SW 1271 (cell line): ENCODE measurements at regions not wholly inside any gene's neighbourhood (a gene's known extent, or its start where the extent isn't known, plus 50 kb on each side); places are given as distances from the start of the nearest gene placed in this dataset.

Experiments
- DNase-seq, 2 experiments: peaks; one replicate each; lab custom pipeline; 2025; lab: John Stamatoyannopoulos, UW

GRCh38 chr20:61050336-61050890 is 201.6 kb upstream of the CDH4 start:
- no peak for DNase-seq

GRCh38 chr20:61052195-61052750 is 199.8 kb upstream of the CDH4 start:
- DNase-seq: no peak

- no peak for DNase-seq
Observed at GRCh38 chr20:61052776-61053442, 199.2 kb upstream of the CDH4 start.

- no peak for DNase-seq
Observed at GRCh38 chr20:61053487-61053886, 198.6 kb upstream of the CDH4 start.

GRCh38 chr20:61053889-61054288 is 198.2 kb upstream of the CDH4 start:
- no peak for DNase-seq

- DNase-seq: no peak
Observed at GRCh38 chr20:61054411-61054810, 197.7 kb upstream of the CDH4 start.

GRCh38 chr20:61055180-61056010 is 196.7 kb upstream of the CDH4 start:
- no peak for DNase-seq

- DNase-seq: no peak
Observed at GRCh38 chr20:61056116-61056515, 195.9 kb upstream of the CDH4 start.

- DNase-seq: no peak
Observed at GRCh38 chr20:61056627-61057442, 195.2 kb upstream of the CDH4 start.

- DNase-seq: no peak
Observed at GRCh38 chr20:61057443-61058121, 194.5 kb upstream of the CDH4 start.

GRCh38 chr20:61061981-61062380 is 190.1 kb upstream of the CDH4 start:
- no peak for DNase-seq

- no peak for DNase-seq
Observed at GRCh38 chr20:61065853-61066252, 186.2 kb upstream of the CDH4 start.

- DNase-seq: no peak
Observed at GRCh38 chr20:61066526-61066925, 185.5 kb upstream of the CDH4 start.

GRCh38 chr20:61067221-61067620 is 184.8 kb upstream of the CDH4 start:
- DNase-seq: no peak

GRCh38 chr20:61072398-61072797 is 179.7 kb upstream of the CDH4 start:
- no peak for DNase-seq

- DNase-seq: no peak
Observed at GRCh38 chr20:61073376-61073775, 178.7 kb upstream of the CDH4 start.

- no peak for DNase-seq
Observed at GRCh38 chr20:61082720-61083119, 169.3 kb upstream of the CDH4 start.

- no peak for DNase-seq
Observed at GRCh38 chr20:61083431-61083830, 168.6 kb upstream of the CDH4 start.

- no peak for DNase-seq
Observed at GRCh38 chr20:61086031-61086430, 166.0 kb upstream of the CDH4 start.

- no peak for DNase-seq
Observed at GRCh38 chr20:61090541-61090940, 161.5 kb upstream of the CDH4 start.

- DNase-seq: no peak
Observed at GRCh38 chr20:61092251-61092650, 159.8 kb upstream of the CDH4 start.
